ENCODE measurements at regions not wholly inside any gene's neighbourhood (a gene's known extent, or its start where the extent isn't known, plus 50 kb on each side); places are given as distances from the start of the nearest gene placed in this dataset.
"Not testable (repeated sequence)": the region's sequence is repeated elsewhere in the genome, so short reads cannot be mapped to it uniquely, and the experiment has no call there.

DNA sequence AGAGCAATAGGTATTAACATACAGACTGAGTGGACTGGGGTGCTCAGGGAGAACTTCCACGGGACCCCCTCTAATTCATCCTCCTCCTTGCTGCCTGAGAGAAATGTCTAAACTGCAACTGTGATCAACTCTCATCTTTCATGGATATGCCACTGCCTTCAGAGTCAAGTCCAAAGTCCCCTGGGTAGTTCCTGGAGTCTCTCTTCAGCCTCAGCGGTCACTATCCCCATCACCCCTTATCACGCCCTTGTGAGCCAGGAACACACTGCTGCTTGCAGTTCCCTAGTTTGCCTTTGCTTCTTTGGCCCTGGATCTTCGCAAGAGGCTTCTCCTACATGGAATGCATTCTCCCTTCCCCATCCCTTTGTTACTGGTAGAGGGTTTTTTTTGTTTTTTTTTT lies 58.7 kb upstream of the AUTS2 start:
- peaks cover 8% of the 10 kb centered on the region for H3K9me3 Mint-ChIP-seq
- no peaks in the 10 kb centered on the region for H3K27me3 Mint-ChIP-seq (ENCODE audit: insufficient read depth)
- no peak overlapping the region for H3K4me3 Mint-ChIP-seq
- no peak for DNase-seq (ENCODE audit: low spot score)
- H3K4me1 Mint-ChIP-seq (ENCODE audit: low read depth) = no peaks in the 10 kb centered on the region
- no peaks in the 10 kb centered on the region for H3K36me3 Mint-ChIP-seq (ENCODE audit: low read depth)
- intact Hi-C loops (cut with micrococcal nuclease) = no loop called here
- no peak overlapping the region for H3K27ac Mint-ChIP-seq

DNA sequence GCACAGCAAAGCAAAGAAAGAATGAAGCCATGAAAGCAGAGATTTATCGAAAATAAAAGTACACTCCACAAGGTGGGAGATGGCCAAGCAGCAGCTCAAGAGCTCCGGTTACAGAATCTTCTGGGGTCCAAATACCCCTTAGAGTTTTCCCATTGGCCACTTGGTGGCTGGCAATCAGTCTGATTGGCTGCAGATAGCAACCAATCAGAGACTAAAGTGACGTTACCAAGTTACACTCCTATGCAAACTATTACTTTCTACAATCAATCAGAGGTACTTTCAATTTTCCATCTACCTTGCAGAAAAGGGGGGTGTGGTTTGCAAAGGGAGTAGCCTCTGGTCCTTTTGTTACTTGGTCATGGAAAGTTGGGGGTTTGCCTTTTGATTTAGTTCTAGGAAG lies 58.0 kb upstream of the AUTS2 start:
- no peaks in the 10 kb centered on the region for H3K4me1 Mint-ChIP-seq (ENCODE audit: low read depth)
- H3K9me3 Mint-ChIP-seq = peaks cover 7% of the 10 kb centered on the region
- H3K27me3 Mint-ChIP-seq (ENCODE audit: insufficient read depth) = no peaks in the 10 kb centered on the region
- H3K36me3 Mint-ChIP-seq (ENCODE audit: low read depth) = no peaks in the 10 kb centered on the region
- intact Hi-C loops (cut with micrococcal nuclease) = no loop called here
- no peak overlapping the region for H3K27ac Mint-ChIP-seq
- no peak for DNase-seq (ENCODE audit: low spot score)
- H3K4me3 Mint-ChIP-seq = no peak overlapping the region

DNA sequence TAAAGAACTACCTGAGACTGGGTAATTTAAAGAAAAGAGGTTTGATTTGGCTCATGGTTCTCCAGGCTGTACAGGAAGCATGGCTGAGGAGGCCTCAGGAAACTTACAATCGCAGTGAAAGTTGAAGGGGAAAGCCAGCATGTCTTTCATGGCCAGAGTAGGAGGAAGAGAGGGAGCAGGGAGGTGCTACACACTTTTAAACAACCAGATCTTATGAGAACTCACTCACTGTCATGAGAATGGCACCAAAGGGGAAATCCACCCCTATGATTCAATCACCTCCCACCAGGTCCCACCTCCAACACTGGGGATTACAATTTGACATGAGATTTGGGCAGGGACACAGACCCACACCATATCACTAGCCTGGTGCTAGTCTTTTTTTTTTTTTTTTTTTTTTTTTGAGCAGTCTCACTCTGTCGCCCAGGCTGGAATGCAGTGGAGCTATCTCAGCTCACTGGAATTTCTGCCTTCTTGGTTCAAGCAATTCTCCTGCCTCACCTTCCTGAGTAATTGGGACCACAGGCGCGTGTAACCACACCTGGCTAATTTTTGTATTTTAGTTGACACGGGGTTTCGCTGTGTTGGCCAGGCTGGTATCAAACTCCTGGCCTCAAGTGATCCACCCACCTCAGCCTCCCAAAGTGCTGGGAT lies 56.4 kb upstream of the AUTS2 start:
- DNase-seq (ENCODE audit: low spot score); H3K36me3 Mint-ChIP-seq (ENCODE audit: low read depth); H3K27me3 Mint-ChIP-seq (ENCODE audit: insufficient read depth); H3K4me3 Mint-ChIP-seq; H3K9me3 Mint-ChIP-seq; intact Hi-C loops (cut with micrococcal nuclease); H3K27ac Mint-ChIP-seq; H3K4me1 Mint-ChIP-seq (ENCODE audit: low read depth): not testable (repeated sequence)

DNA sequence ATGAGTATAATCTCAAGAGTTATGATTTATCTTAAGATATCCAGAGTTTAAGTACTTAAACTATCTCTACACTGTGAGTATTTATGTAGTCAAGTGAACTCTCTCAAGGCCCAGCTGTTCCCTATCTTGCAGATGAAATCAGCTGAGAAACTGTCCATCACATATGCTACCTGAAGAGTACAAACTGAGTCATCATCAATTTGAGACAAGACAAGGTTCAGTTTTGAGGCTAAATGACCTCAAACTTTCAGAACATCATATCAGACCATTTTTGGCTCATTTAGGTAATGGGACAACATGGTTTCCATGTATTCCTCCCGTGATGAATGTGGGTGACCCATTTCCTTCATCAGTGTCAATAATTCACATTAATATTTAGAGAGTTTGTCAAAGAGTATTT lies 53.1 kb upstream of the AUTS2 start:
- Mint-ChIP-seq H3K4me3 (no peak overlapping the region), H3K9me3 (peaks cover 7% of the 10 kb centered on the region), H3K36me3 (ENCODE audit: low read depth) (no peaks in the 10 kb centered on the region), H3K27ac (no peak overlapping the region), H3K4me1 (ENCODE audit: low read depth) (no peaks in the 10 kb centered on the region), H3K27me3 (ENCODE audit: insufficient read depth) (no peaks in the 10 kb centered on the region)
- intact Hi-C loops (cut with micrococcal nuclease) = no loop called here
- no peak for DNase-seq (ENCODE audit: low spot score)

Data from activated T-helper 1 cell treated with anti-CD3 and anti-CD28 coated beads, Interleukin-12 subunit alpha, Interleukin-12 subunit beta, Interleukin-2, Interleukin-4 antibody, amounts not matched to agents 30 ng/mL and 10 ng/mL and 1 ng/mL, durations not matched to agents 14 hours and 24 hours and 36 hours (primary cell).